ENCODE measurements at regions not wholly inside any gene's neighbourhood (a gene's known extent, or its start where the extent isn't known, plus 50 kb on each side); places are given as distances from the start of the nearest gene placed in this dataset.

GRCh38 chr7:132654150-132654549 is 77.9 kb upstream of the PLXNA4 start:
- H3K4me3 ChIP-seq (ENCODE audit: low read length in 3 of 3) = no peak overlapping the region
- H3K9me3 ChIP-seq (ENCODE audit: control insufficient read depth in 2 of 3, insufficient read depth in 1 of 3, low read length in 3 of 3) = no peaks in the 10 kb centered on the region
- no peaks in the 10 kb centered on the region for H3K4me1 ChIP-seq (ENCODE audit: control insufficient read depth in 2 of 3, insufficient read depth in 2 of 3, low read depth in 1 of 3, low read length in 3 of 3)
- no peaks in the 10 kb centered on the region for H3K27me3 ChIP-seq (ENCODE audit: control insufficient read depth, insufficient read depth, low read length)
- H3K9ac ChIP-seq (ENCODE audit: low read length in 3 of 3) = no peak overlapping the region
- FAIRE-seq = no peak
- intact Hi-C loops (cut with DNase I) = no loop called here
- no peaks in the 10 kb centered on the region for H3K36me3 ChIP-seq (ENCODE audit: control insufficient read depth in 2 of 3, insufficient read depth in 3 of 3, low read length in 3 of 3)
- TF ChIP-seq, protein P1, sequence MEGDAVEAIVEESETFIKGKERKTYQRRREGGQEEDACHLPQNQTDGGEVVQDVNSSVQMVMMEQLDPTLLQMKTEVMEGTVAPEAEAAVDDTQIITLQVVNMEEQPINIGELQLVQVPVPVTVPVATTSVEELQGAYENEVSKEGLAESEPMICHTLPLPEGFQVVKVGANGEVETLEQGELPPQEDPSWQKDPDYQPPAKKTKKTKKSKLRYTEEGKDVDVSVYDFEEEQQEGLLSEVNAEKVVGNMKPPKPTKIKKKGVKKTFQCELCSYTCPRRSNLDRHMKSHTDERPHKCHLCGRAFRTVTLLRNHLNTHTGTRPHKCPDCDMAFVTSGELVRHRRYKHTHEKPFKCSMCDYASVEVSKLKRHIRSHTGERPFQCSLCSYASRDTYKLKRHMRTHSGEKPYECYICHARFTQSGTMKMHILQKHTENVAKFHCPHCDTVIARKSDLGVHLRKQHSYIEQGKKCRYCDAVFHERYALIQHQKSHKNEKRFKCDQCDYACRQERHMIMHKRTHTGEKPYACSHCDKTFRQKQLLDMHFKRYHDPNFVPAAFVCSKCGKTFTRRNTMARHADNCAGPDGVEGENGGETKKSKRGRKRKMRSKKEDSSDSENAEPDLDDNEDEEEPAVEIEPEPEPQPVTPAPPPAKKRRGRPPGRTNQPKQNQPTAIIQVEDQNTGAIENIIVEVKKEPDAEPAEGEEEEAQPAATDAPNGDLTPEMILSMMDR (IDR thresholded peaks at IDR 0.05; ENCODE audit: borderline replicate concordance, extremely low read depth, insufficient read depth) = no peak
- no peak for DNase-seq
- no peak overlapping the region for H3K27ac ChIP-seq (ENCODE audit: low read depth in 2 of 2, low read length in 2 of 2)

- no peaks in the 10 kb centered on the region for H3K4me1 ChIP-seq (ENCODE audit: control insufficient read depth in 2 of 3, insufficient read depth in 2 of 3, low read depth in 1 of 3, low read length in 3 of 3)
- H3K27me3 ChIP-seq (ENCODE audit: control insufficient read depth, insufficient read depth, low read length) = no peaks in the 10 kb centered on the region
- H3K9ac ChIP-seq (ENCODE audit: low read length in 3 of 3) = no peak overlapping the region
- DNase-seq (no peak), FAIRE-seq (no peak)
- no peak overlapping the region for H3K27ac ChIP-seq (ENCODE audit: low read depth in 2 of 2, low read length in 2 of 2)
- H3K36me3 ChIP-seq (ENCODE audit: control insufficient read depth in 2 of 3, insufficient read depth in 3 of 3, low read length in 3 of 3) = no peaks in the 10 kb centered on the region
- no peaks in the 10 kb centered on the region for H3K9me3 ChIP-seq (ENCODE audit: control insufficient read depth in 2 of 3, insufficient read depth in 1 of 3, low read length in 3 of 3)
- TF ChIP-seq, protein P1 (IDR thresholded peaks at IDR 0.05; ENCODE audit: borderline replicate concordance, extremely low read depth, insufficient read depth) = no peak
- H3K4me3 ChIP-seq (ENCODE audit: low read length in 3 of 3) = no peak overlapping the region
- intact Hi-C loops (cut with DNase I) = no loop called here
These were observed 77.2 kb upstream of the PLXNA4 start for GRCh38 chr7:132653366-132653930.

- H3K36me3 ChIP-seq (ENCODE audit: control insufficient read depth in 2 of 3, insufficient read depth in 3 of 3, low read length in 3 of 3) = no peaks in the 10 kb centered on the region
- intact Hi-C loops (cut with DNase I) = no loop called here
- H3K9me3 ChIP-seq (ENCODE audit: control insufficient read depth in 2 of 3, insufficient read depth in 1 of 3, low read length in 3 of 3) = no peaks in the 10 kb centered on the region
- H3K27ac ChIP-seq (ENCODE audit: low read depth in 2 of 2, low read length in 2 of 2) = no peak overlapping the region
- no peaks in the 10 kb centered on the region for H3K4me1 ChIP-seq (ENCODE audit: control insufficient read depth in 2 of 3, insufficient read depth in 2 of 3, low read depth in 1 of 3, low read length in 3 of 3)
- FAIRE-seq (no peak), DNase-seq (no peak)
- no peak overlapping the region for H3K4me3 ChIP-seq (ENCODE audit: low read length in 3 of 3)
- no peak overlapping the region for H3K9ac ChIP-seq (ENCODE audit: low read length in 3 of 3)
- H3K27me3 ChIP-seq (ENCODE audit: control insufficient read depth, insufficient read depth, low read length) = no peaks in the 10 kb centered on the region
- TF ChIP-seq, protein P1 (IDR thresholded peaks at IDR 0.05; ENCODE audit: borderline replicate concordance, extremely low read depth, insufficient read depth) = no peak
These were observed 76.2 kb upstream of the PLXNA4 start for GRCh38 chr7:132652507-132652906.

- H3K27me3 ChIP-seq (ENCODE audit: control insufficient read depth, insufficient read depth, low read length) = no peaks in the 10 kb centered on the region
- H3K4me1 ChIP-seq (ENCODE audit: control insufficient read depth in 2 of 3, insufficient read depth in 2 of 3, low read depth in 1 of 3, low read length in 3 of 3) = no peaks in the 10 kb centered on the region
- no peak overlapping the region for H3K27ac ChIP-seq (ENCODE audit: low read depth in 2 of 2, low read length in 2 of 2)
- no peak overlapping the region for H3K4me3 ChIP-seq (ENCODE audit: low read length in 3 of 3)
- H3K9me3 ChIP-seq (ENCODE audit: control insufficient read depth in 2 of 3, insufficient read depth in 1 of 3, low read length in 3 of 3) = no peaks in the 10 kb centered on the region
- H3K36me3 ChIP-seq (ENCODE audit: control insufficient read depth in 2 of 3, insufficient read depth in 3 of 3, low read length in 3 of 3) = no peaks in the 10 kb centered on the region
- FAIRE-seq = no peak
- no peak overlapping the region for H3K9ac ChIP-seq (ENCODE audit: low read length in 3 of 3)
- peak in 3 of 5 donors; percentile 6 to 34 (median 16) for DNase-seq
- TF ChIP-seq, protein P1 (IDR thresholded peaks at IDR 0.05; ENCODE audit: borderline replicate concordance, extremely low read depth, insufficient read depth) = no peak
- intact Hi-C loops (cut with DNase I) = no loop called here
These were observed 74.2 kb upstream of the PLXNA4 start for GRCh38 chr7:132650498-132650897.
